CD4-positive, alpha-beta T cell treated with Interleukin-17A for 4 hours (primary cell): ENCODE measurements at regions not wholly inside any gene's neighbourhood (a gene's known extent, or its start where the extent isn't known, plus 50 kb on each side); places are given as distances from the start of the nearest gene placed in this dataset.

Experiments
- DNase-seq: peaks from one replicate; pipeline ENCODE4 v3.0.0-alpha.2; 2020; ENCODE audit warnings: mixed read lengths

DNA sequence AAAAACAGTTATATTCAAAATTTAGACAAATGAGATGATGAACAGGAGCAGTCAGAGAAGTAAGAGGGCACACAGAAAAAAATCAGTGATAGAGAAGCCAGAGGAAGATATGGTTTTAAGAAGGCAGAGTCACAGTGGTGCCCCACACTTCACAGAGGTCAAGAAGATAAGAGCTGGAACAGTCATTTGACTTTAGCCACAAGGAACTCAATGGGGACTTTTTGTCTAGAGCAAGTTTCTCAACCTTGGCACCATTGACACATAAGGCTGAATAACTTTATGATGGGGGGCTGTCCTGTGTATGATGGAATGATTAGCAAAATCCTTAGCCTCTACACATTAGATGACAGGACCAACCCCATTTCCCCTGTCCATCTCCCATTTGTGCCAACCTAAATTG, 172.8 kb upstream of the PLEKHG7 start:
- no peak for DNase-seq

DNA sequence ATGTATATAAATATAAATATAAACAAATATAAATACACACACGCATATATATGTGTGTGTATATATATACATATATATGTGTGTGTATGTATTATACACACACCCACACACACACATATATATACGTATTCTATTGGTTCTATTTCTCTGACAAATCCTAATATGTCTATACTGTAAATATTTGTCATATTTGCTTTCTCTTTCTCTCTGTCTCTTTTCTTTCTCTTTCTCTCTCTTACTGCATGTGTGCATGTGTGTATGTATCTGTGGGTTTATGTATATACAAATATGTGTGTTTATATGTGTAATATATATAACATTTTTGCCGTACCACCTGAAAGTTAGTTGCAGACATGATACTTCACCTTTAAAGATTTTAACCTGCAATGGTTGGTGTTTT, 174.2 kb upstream of the PLEKHG7 start:
- DNase-seq, result no peak

DNA sequence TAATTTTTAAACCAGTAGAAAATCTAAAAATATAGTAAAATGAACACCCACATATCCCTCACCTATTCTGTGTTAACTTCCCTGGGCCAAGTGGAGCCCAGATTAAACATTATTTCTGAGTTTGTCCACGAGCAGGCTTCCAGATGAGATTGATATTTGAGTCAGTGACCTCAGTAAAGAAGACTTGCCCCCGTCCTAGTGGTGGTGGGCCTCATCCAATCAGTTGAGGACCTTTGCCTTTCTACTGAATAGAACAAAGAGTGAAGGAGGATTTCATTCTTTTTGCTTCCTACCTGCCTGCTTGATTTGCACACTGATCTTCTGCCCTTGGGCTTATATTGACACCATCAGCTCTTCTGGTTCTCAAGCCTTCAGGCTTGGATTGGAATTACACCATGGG, 174.7 kb upstream of the PLEKHG7 start:
- DNase-seq, result no peak

DNA sequence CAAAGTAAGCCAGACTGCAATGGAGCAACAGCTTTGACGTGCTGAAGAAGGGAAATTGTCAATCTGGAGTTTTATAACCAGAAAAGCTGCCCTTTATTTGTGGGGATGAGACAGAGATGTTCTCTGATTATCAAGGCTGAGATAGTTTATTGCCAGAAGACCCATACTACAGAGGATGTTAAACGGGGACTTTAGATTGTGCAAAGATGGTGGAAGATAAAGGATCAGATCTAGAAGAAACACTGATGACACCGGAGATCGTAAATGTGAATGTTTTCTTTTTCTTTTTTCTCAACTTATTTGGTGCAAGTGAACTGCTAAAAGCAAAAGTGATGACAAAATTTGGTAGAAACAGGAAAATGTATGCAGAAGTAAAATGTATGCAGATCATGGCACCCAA, 178.3 kb upstream of the PLEKHG7 start:
- no peak for DNase-seq

DNA sequence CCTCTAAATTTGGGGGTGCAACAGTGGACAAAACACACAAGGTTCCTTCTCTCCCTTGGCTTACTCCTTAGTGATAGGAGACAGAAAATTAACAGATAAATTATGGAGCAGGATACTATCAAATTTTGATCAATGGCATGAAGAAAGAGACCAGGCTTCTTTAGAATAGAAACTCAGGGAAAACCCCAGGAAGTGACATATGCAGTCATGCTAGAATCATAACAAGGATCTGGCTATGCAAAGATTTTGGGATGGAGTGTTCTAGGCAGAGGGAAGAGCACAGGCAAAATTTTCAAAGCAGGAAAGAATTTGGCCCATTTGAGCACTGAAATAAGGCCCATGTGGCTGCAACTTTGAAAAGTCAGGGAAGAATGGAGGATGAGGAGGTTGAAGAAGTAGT, 182.3 kb upstream of the PLEKHG7 start:
- no peak for DNase-seq

DNA sequence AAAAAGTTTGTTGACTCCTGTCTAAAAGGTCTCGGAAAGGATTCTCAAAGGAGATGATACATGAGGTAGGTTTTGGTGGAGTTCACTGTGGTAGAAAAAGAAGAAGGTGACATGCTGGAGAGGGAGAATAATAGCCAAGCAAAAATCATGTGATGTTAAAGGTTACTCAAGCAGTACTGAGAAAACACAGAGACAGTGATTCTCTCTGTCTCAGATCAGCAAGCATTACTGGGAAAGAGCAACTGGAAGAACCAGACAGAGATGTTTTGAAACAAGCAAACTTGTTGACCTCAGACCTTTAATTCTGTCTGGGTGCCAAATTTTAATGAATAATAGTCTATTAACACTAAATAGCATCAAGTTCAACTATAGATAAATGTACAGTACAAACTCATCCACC, 183.5 kb upstream of the PLEKHG7 start:
- no peak for DNase-seq

DNA sequence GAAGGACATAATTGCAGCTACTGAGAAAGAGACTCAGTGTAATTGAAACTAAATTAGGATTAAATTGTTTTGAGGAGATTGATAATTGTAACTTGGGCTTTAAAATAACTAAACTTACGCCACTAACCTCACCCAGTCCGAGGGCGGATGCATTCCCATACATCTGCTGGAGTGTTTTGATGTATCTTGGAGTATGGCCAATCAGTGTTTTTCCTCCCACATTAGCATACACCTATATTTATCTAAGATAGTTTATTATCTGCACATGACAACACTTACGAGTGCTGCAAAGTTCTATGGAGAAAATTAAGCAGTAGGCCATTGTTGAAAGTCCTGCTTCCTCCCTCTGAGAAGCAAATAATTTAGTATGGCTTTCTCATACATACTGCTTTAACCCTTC, 184.7 kb upstream of the PLEKHG7 start:
- DNase-seq, result no peak

DNA sequence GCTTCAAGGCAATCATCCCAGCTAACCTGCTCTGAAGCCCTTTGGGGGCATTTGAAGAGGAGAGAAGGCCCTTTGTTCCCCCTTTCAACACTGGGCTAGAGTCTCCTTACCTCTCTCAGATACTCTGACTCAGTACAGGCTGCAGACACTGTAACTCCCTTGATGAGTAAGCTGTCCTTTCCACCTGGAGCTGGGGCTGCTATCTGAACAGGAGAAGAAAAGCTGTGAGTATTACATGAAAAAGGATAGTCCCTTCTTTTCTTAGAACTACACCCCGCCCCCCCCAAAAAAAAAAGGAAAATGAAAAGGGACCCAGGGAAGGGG, 186.6 kb upstream of the PLEKHG7 start:
- no peak for DNase-seq

DNA sequence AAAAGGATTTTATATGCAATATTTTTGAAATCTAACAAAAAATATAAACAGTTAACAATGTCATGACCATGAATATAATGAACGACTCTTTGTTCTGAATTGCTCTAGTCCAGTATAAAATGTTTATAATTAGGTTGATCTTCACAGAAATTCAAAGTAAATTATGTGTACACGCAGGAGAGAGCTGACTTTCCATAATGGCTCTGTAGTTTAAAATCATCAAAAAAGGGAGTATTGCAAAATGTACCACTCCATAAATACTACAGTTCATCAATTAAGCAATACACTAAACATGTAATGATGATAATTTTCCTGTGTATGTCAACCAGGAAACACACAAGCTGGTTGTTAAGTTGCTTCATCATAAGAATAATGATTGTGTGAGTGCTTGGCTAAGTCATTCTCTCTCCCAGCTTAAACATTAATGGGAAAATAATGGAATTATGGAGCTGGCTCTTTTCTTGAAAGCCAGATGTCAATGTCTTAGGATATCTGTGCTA, 189.5 kb upstream of the PLEKHG7 start:
- DNase-seq, result no peak

DNA sequence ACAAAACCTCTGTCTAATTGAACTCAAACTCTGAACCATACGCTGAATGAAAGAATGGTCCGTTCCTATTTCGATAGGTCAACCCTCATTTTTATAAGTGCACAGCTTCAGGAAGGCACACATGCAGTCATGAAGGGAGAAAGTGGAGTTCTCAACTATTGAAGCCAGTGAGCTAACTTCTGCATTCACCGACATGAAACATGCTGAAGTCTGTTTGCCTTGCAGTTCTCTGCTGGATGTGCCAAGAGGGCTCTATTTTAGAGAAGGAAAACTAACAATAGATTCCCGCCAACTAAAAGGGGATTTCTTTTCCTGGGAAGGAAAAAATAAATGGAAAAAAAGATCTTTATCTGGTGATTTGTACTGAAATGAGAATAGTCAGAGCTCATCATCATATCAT, 191.0 kb upstream of the PLEKHG7 start:
- DNase-seq, result no peak

DNA sequence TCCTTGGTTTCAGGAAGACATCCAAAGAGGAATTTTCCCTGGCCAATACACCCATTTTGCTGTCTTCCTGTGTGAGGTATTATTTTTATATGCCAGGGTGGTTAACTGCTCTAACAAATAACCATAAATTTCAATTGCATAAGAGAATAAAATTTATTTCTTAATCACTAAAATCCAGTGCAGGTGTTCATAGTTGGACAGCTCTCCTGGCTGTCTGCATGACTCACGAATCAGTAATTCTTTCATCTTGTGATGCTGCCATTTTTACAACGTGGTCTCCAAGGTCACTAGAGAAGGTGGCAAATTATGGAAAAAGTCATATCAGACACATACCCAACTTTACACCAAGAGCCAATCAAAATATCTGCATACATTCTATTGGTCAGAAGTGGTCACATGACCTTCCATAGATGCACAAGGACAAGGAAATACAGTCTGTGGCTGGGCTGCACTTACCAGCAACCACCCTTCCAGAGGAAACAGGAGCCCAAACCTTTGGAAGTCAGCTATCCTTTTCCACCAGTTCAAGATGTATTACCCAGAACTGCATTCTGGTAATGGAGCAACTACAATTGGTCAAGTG, 193.5 kb upstream of the PLEKHG7 start:
- DNase-seq, result no peak

DNA sequence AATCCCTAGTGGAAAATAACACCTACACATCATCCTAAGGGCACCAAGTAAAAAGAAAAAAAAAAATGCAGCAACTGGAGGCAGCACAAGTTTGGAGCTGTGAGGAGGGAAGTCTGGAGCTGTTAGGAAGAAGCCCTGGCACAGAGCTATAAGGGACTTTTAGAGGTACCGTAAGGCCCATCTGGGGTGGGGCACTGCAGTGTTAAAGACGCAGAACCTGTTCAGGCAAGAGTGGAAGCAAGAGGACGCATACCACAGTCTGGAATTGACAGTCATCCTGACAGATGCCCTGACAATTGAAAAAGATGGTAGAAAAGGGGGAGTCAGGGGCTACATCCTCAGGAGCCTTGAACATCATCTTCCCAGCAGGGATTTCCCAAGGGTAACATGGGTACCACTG, 195.9 kb upstream of the PLEKHG7 start:
- no peak for DNase-seq

DNA sequence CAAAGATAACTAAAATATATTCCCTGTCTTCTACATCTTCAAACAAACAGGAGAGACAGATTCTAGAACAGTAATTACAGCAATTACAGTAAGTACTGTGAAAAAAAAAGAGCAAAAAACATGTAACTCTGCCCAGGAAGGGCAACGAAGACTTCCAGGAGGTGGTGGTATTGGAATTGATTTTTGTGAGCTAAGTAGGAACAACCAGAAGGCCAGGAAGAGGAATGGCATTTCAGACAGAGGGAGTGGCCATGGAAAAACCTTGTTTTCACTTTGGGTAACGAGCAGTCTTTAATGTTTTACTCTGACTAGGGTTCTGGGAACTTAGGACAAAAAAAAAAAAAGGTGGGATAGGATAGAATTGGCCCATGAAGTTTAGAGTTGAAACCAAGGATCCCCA, 196.3 kb upstream of the PLEKHG7 start:
- DNase-seq, result no peak

DNA sequence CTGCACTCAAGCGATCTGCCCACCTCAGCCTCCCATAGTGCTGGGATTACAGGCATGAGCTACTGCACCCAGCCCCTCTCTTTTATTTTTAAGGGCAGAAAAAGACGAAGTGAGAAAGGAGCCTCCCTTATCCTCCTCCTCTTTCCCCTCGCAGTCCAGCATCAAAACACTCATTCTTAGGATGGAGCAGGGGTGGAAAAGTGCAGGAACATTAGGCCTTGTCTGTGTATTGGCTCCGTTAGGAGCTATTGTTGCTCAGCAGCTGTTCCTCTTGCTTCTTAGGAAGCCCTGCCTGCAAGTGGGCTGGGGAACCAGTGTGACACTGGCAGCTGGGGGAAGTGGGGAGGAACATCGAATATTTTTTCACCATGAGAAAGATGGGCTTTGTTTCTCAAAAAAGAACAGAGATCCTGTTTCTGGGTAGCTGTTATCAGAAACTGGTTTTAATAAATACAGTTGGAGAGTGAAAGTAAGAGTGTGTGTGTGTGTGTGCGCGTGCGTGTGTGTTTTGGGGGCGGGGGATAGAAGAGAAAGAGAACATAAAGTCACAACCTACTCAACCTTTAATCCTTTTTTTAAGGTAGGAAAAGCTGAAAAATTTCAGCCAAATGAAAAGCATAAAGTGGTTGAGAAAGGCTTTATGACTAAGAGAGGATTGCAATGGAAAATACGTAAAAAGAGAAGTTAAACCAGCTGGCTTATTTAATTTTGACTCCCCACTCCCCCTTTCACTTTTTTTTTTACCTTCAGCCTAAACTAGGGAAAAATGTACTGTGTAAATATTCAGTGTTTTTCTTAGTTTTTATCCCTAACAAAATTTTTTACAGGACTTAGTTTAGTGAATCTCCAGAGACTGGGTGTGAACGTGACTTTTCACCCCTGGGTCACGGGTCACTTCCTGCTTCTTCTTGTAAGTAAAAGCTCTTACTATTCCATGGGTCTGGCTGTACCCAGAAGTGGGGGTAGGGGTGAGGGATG, 197.2 kb upstream of the PLEKHG7 start:
- DNase-seq, result peak; percentile 69

DNA sequence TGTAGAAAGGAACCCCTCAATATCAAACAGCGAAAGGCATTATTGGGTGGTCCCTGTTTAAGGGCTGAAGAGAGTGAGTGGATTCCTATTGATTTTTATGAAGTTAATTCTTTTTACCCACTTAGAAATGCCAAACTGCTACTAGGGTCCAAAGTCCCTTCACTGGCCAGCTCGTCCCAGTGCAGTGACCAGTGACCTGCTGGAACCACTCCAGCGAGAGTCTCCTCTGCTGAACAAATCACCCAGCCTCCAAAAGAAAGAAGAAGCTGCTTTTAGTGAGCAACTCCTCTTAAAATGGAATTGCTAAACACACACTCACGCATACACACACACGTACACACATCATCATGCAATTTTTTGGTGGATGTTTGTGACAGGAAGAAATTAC, 198.2 kb upstream of the PLEKHG7 start:
- no peak for DNase-seq

DNA sequence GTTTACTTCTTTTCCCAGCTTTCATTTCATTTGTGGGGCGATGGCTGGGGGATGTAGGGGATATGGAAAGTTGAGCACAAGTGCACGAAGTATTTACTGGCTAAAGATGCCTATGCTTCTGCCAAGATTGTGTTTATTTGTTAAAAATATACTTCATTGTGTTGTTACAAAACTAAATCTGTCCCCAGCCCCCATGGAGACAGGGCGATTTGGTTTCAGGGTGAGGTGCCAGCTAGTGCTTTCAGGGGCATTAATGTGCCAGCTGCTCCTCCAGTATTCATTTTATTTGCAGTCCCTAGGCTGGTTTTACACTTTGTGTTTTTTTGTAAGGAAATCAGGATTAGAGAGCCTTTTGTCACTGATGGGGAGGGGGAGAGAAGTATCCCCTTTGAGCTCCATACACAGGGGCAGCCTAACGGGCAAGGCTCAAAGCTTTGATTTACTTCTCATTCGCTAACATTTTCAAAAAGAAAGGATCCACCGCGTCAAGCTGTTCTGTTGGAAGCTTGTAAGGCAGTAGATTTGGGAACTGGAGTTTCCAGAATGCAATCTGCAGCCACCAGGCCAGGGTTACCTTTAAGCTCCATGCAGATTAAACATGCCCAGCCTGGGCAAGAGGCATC, 198.7 kb upstream of the PLEKHG7 start:
- DNase-seq, result no peak

DNA sequence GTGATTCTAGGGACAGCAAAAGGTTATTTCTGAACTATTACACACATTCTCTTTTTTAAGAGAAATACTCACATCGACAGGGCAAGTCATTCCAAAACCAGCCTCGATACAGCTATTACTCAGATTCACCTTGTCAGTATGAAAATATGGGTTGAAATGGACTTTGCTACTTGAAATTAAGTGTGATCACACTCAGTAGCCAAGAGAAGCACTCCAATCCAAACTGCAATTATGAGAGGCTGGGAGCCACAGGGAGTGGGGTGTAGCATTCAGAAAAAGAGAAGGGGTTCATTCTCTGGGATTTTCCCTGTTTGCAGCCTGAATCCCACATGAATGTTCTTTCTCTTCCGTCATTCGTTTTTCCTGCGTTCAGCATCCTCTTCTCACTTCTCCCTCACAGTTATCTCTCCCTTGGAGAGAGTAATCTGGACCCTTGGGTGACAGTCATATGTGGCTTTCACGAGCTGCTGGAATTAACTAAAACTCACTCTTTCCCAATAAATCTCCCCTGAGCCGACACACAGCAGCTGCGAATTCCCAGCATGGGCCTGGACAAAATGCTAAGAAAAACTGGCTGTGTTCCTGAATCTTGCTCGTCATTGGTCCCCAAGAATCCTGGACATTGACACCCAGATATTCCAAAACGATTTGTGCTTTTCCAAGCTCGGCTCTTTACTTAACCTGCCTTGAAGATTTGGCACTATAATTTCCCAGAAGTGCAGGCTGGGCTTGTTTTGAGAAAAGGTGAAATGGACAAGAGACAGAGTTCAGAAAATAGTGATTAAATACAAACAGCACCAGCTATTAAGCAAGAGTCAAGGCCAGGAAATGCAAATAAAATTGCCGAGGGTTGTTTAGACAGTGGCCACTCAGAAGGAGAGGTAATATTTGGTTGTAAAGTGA, 199.5 kb upstream of the PLEKHG7 start:
- DNase-seq, result no peak

DNA sequence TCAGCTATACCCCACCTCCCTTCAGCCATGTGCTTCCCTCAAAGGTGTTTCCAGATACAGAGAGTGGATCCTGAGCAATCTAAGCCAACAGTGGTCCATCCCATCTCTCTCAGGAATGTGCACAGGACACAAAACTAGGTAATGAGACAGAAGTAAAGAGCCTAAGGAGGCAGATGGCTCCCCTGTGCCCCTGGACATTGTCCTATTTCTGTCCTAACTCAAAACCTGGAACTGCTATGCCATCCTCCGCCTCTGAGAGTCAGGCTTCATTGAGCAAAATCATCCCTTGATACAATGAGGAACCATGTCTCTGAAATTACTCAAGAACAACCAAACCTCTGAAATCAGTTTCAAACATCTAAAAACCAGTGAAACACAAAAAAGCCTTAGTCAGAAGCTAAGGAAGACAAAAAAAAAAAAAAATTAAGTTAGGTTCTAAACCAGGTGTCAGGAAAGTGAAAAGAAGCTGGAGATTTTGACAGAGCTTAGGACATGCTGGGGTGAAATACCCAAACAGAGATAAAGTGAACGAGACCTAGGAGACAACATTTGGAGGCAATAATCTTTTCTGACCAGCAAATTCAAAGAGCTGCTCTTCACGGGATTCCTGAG, 200.3 kb upstream of the PLEKHG7 start:
- no peak for DNase-seq

DNA sequence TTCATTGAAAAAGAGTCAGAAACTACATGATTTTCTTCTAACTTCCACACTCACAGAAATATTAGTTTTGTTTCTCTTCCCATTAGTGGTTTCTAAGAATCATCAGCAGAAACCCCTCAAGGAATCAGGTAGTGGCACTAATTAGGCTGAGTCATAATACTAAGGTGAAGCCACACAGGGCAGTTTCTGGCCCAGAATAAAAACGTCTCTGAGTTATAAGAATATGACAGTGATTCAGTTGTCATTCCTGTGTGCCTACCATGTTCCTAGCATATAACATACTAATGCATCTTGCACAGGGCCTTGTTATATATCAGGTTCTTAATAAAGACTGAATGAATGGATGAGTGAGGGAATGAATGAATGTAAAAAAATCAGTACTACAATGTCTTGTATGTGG, 206.0 kb upstream of the PLEKHG7 start:
- no peak for DNase-seq

DNA sequence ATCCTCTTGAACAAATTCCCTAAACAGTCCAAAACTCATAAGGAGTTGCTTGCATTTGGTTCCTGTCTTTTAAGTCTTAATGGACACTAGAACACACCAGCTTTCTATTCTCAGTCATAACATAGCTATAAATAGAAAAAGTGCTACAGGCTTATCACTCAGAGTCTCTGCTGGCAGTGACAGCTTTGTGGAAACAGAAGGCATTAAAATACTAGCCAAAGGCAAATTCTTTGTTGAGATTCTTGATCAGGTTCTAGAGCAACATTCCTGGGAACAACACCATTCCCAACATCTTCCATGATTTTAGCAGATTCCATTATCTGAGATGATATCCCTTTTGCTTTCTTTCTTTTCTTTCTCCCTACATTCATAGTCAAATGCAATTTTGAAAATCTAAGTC, 207.7 kb upstream of the PLEKHG7 start:
- DNase-seq, result no peak

DNA sequence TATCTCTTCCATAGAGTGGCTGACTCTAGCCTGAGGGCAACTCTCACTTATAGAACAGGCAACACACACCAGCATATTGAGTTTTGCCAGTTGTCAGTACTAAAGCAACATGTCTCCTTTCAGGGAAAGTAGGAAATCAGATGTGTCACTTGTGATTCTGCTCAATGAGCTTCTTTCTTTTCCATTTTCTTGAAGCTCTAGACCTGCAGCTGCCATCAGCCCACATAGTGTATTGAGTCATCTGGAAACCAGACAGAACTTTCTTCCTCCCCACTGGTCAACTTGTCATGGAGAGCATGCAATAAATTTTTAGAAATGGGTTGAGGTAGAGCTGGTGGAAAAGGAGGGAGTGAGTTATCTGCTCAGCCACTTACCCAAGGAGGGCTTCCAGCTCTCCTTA, 209.0 kb upstream of the PLEKHG7 start:
- no peak for DNase-seq

DNA sequence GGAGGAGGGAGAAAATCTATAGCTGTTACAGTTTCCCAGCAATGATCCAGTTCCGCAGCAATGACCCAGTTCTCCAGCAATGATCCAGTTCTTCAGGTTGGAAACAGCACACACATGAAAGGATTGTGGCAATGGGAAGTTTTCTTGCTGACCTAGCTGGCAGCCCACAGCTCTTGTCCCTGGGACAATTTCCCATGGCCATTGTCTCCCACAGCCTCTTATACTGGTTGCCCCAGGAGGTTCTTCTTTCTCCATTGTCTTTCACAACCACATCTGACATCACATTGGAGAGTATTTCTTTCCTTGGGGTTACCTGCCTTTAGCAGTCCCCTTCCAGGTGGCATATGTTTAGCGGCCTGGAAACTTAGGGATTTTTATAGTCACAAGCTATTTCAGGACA, 209.8 kb upstream of the PLEKHG7 start:
- no peak for DNase-seq

DNA sequence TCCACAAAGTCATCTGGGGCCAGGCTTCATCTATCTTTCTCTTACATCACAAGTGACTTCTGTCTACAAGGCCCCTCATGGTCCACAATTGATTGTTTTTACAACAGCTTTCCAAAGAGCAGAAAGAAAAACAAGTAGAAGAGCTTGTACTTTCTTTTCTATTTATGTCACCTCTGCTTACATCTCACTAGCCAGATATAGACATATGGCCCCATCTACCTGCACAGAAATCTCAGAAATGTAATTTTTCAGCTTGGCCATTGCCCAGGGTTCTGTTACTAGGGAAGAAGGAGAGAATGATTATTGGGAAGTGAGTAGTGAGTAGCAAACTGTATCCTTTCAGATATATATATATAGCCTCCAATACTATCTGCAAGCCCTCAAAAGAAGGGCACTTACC, 210.5 kb upstream of the PLEKHG7 start:
- no peak for DNase-seq
